K562 (cell line): ENCODE measurements at regions not wholly inside any gene's neighbourhood (a gene's known extent, or its start where the extent isn't known, plus 50 kb on each side); places are given as distances from the start of the nearest gene placed in this dataset.

Experiments
- ATAC-seq: fragments of 200-7000 bp; cut with Tn5 transposase; 3 replicates; pipeline ENCODE4 v1.9.1; 2020; ENCODE audit warnings: moderate library complexity
- BruUV-seq: library from RNA; stranded (reverse); fragments of 400-500 nt; replicated peaks from 2 replicates; lab custom pipeline; 2021; lab: Mats Ljungman, UMichigan
- CTCF ChIA-PET: fragments of 300-600 bp; formaldehyde crosslinking; extraction: SDS; loops from one replicate; lab custom pipeline; 2021; ENCODE audit warnings: low intra/inter-chr PET ratio; lab: Yijun Ruan, JAX
- POLR2A ChIA-PET: fragments of 300-600, 350-650 bp; sonication (Branson Sonifier 250); formaldehyde crosslinking; extraction: SDS; loops from one replicate; lab custom pipeline; 2021; ENCODE audit warnings: antibody characterized with exemption, inconsistent platforms; lab: Yijun Ruan, JAX
- DNase-seq, 4 experiments: peaks; one replicate each; pipeline versions ENCODE4 v3.0.0 to v3.0.0-alpha.2; 2011 to 2018; ENCODE audit warnings: low spot score in 3 of 4, mixed read lengths in 3 of 4; ENCODE audit errors: extremely low read depth in 1 of 4
- FAIRE-seq: peaks from 2 replicates; lab custom pipeline; 2011; peaks lifted over from hg19 to GRCh38; lab: Jason Lieb, UNC
- H2AFZ ChIP-seq: 2 replicates; pipeline ENCODE4 v1.6.0; 2011; ENCODE audit warnings: low read depth, low read length, control low read depth, inconsistent platforms
- H3K27ac ChIP-seq: fragments of 200-600 bp; 3 replicates; pipeline ENCODE4 v1.8.0; 2011; ENCODE audit warnings: low read depth, mild to moderate bottlenecking, control low read depth, inconsistent platforms, low read length, moderate library complexity, mixed read lengths; ENCODE audit errors: extremely low read depth
- H3K27me3 ChIP-seq, 2 experiments: fragments of 300-600 bp in 1 of 2; 2 replicates in 1 of 2; 3 replicates in 1 of 2; pipeline versions ENCODE4 v1.6.0 to v1.8.0; 2011; ENCODE audit warnings: inconsistent platforms in 2 of 2, low read length in 2 of 2, mild to moderate bottlenecking in 1 of 2, mixed read lengths in 1 of 2, moderate library complexity in 1 of 2; ENCODE audit not compliant: control insufficient read depth in 2 of 2, insufficient read depth in 2 of 2
- H3K36me3 ChIP-seq: fragments of 300-600 bp; 3 replicates; pipeline ENCODE4 v1.8.0; 2011; ENCODE audit warnings: mild to moderate bottlenecking, low read length, inconsistent platforms; ENCODE audit not compliant: control insufficient read depth, insufficient read depth
- H3K4me1 ChIP-seq, 2 experiments: fragments of 200-600 bp in 1 of 2; replicated peaks in 1 of 2; 2 replicates in 1 of 2; 3 replicates in 1 of 2; pipeline versions ENCODE4 v1.5.1 to v1.8.0; 2011; ENCODE audit warnings: inconsistent platforms in 2 of 2, low read length in 2 of 2, mild to moderate bottlenecking in 1 of 2, mixed read lengths in 1 of 2, moderate library complexity in 1 of 2; ENCODE audit not compliant: control insufficient read depth in 2 of 2, insufficient read depth in 2 of 2
- H3K4me2 ChIP-seq: 2 replicates; pipeline ENCODE4 v1.6.1; 2011; ENCODE audit warnings: low read length, control low read depth, inconsistent platforms, mixed read lengths; ENCODE audit not compliant: insufficient read depth
- H3K4me3 ChIP-seq: fragments of 200-600 bp; sonication (generic), shearing (Covaris generic); 2 replicates; pipeline ENCODE4 v1.5.1; 2016; ENCODE audit warnings: control low read depth, inconsistent platforms
- H3K79me2 ChIP-seq: fragments of 200-600 bp; 3 replicates; pipeline ENCODE4 v1.8.0; 2011; ENCODE audit warnings: low read length, inconsistent platforms; ENCODE audit not compliant: control insufficient read depth, insufficient read depth
- H3K9ac ChIP-seq, 2 experiments: 2 replicates each; pipeline versions ENCODE4 v1.6.0 to v1.6.1; 2011; ENCODE audit warnings: low read depth in 2 of 2, low read length in 2 of 2, control low read depth in 1 of 2, inconsistent platforms in 1 of 2, mild to moderate bottlenecking in 1 of 2, mixed read lengths in 1 of 2; ENCODE audit not compliant: insufficient read depth in 1 of 2
- H3K9me1 ChIP-seq: one replicate; pipeline ENCODE4 v1.6.0; 2011; ENCODE audit warnings: inconsistent platforms, mild to moderate bottlenecking, low read length, moderate library complexity; ENCODE audit not compliant: control insufficient read depth, insufficient read depth
- H3K9me3 ChIP-seq: replicated peaks from 2 replicates; pipeline ENCODE4 v1.5.1; 2011; ENCODE audit warnings: low read depth, low read length, inconsistent platforms; ENCODE audit not compliant: control insufficient read depth, insufficient read depth
- H4K20me1 ChIP-seq: replicated peaks from 2 replicates; pipeline ENCODE4 v1.6.1; 2011; ENCODE audit warnings: low read length, inconsistent platforms, mixed read lengths; ENCODE audit not compliant: control insufficient read depth, insufficient read depth
- E2F3 ChIP-seq: fragments of 250-450 bp; sonication (Bioruptor Pico); IDR thresholded peaks from 2 replicates; pipeline ENCODE4 v1.4.0; 2020; ENCODE audit warnings: mild to moderate bottlenecking
- NCOA6 ChIP-seq: fragments of 450-650 bp; IDR thresholded peaks from 2 replicates; pipeline ENCODE4 v1.6.1; 2017; ENCODE audit warnings: mild to moderate bottlenecking
- TCFL5 ChIP-seq: fragments of 250-450 bp; sonication (Bioruptor Pico); conservative IDR thresholded peaks from 2 replicates; pipeline ENCODE4 v1.6.1; 2021; ENCODE audit warnings: mild to moderate bottlenecking, moderate library complexity, matching md5 sums
- TEAD1 ChIP-seq, 2 experiments: fragments of 450-650 bp in 1 of 2; sonication (generic) in 1 of 2; formaldehyde crosslinking; IDR thresholded peaks; 2 replicates each; pipeline versions ENCODE4 v1.4.0 to v1.8.0; 2020 to 2022; ENCODE audit warnings: mild to moderate bottlenecking in 2 of 2, missing genetic modification reagents in 1 of 2
- ZNF511 ChIP-seq: sonication (generic); formaldehyde crosslinking; IDR thresholded peaks from 2 replicates; pipeline ENCODE4 v1.8.0; 2022; ENCODE audit warnings: mild to moderate bottlenecking, missing genetic modification reagents
- WGBS: fragments of 100-300 bp; shearing (Covaris generic); methylation state at CpG from one replicate; pipeline ENCODE4 v1.1.6; 2016; ENCODE audit warnings: low coverage, mixed read lengths; ENCODE audit not compliant: insufficient coverage; ENCODE audit errors: missing lambda C conversion rate; 5-methylcytosine and 5-hydroxymethylcytosine counted together
- in situ Hi-C: fragments of 300-500 bp; cut with MboI; formaldehyde crosslinking; loops from 4 replicates; pipeline ENCODE4 v1.15.0; 2018; ENCODE audit warnings: inconsistent platforms, mixed read lengths
- intact Hi-C: fragments of 100-400 bp; cut with micrococcal nuclease; formaldehyde crosslinking; loops from 2 replicates; pipeline ENCODE4 v1.14.2; 2022
- TF ChIP-seq, protein P1 (sequence below): conservative IDR thresholded peaks from 2 replicates; pipeline ENCODE4 v1.6.1; 2011; ENCODE audit warnings: low read depth, mild to moderate bottlenecking, low read length; ENCODE audit not compliant: control insufficient read depth
- TF ChIP-seq, protein P2 (sequence below), 2 experiments: fragments of 150-350 bp in 1 of 2; IDR thresholded peaks; 2 replicates each; pipeline ENCODE4 v1.6.1; 2012 to 2016; ENCODE audit warnings: low read depth in 2 of 2, low read length in 2 of 2, mild to moderate bottlenecking in 1 of 2, moderate library complexity in 1 of 2
- TF ChIP-seq, protein P3 (sequence below): fragments of 250-450 bp; sonication (Bioruptor Pico); IDR thresholded peaks from 2 replicates; pipeline ENCODE4 v1.4.0; 2020; ENCODE audit warnings: mild to moderate bottlenecking, moderate library complexity
- TF ChIP-seq, protein P4 (sequence below): sonication (generic); formaldehyde crosslinking; IDR thresholded peaks from 2 replicates; pipeline ENCODE4 v1.8.0; 2022; ENCODE audit warnings: mild to moderate bottlenecking, missing genetic modification reagents

GRCh38 chr1:90558754-90559378, 158.2 kb downstream of the BARHL2 start:
- no peaks in the 10 kb centered on the region for H3K9me3 ChIP-seq
- FAIRE-seq (no peak), DNase-seq (no peak), ATAC-seq (no peak)
- H3K9me1 ChIP-seq, result no peaks in the 10 kb centered on the region
- ChIA-PET CTCF (no interaction called here), POLR2A (no interaction called here)
- H2AFZ ChIP-seq, result no peak overlapping the region
- H3K36me3 ChIP-seq, result no peaks in the 10 kb centered on the region
- peaks cover 0 to 7% of the 10 kb centered on the region in 2 experiments; a peak in 2 of 5 replicates for H3K4me1 ChIP-seq
- no peaks in the 10 kb centered on the region; a peak in 1 of 5 replicates for H3K27me3 ChIP-seq
- H3K4me2 ChIP-seq, result no peak overlapping the region
- intact Hi-C loops (no loop called here), in situ Hi-C loops (no loop called here)
- no peaks in the 10 kb centered on the region for H3K79me2 ChIP-seq
- no peak overlapping the region for H3K4me3 ChIP-seq
- H3K27ac ChIP-seq, result no peak overlapping the region
- H3K9ac ChIP-seq, result no peak overlapping the region
- 2% methylated on average over 6 of the region's 6 CpGs for WGBS
- no peaks in the 10 kb centered on the region for H4K20me1 ChIP-seq
- no TSS peak for BruUV-seq
- TF ChIP-seq TCFL5, result no peak
- TF ChIP-seq, protein P1, sequence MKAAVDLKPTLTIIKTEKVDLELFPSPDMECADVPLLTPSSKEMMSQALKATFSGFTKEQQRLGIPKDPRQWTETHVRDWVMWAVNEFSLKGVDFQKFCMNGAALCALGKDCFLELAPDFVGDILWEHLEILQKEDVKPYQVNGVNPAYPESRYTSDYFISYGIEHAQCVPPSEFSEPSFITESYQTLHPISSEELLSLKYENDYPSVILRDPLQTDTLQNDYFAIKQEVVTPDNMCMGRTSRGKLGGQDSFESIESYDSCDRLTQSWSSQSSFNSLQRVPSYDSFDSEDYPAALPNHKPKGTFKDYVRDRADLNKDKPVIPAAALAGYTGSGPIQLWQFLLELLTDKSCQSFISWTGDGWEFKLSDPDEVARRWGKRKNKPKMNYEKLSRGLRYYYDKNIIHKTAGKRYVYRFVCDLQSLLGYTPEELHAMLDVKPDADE, result no peak
- TF ChIP-seq, protein P2, sequence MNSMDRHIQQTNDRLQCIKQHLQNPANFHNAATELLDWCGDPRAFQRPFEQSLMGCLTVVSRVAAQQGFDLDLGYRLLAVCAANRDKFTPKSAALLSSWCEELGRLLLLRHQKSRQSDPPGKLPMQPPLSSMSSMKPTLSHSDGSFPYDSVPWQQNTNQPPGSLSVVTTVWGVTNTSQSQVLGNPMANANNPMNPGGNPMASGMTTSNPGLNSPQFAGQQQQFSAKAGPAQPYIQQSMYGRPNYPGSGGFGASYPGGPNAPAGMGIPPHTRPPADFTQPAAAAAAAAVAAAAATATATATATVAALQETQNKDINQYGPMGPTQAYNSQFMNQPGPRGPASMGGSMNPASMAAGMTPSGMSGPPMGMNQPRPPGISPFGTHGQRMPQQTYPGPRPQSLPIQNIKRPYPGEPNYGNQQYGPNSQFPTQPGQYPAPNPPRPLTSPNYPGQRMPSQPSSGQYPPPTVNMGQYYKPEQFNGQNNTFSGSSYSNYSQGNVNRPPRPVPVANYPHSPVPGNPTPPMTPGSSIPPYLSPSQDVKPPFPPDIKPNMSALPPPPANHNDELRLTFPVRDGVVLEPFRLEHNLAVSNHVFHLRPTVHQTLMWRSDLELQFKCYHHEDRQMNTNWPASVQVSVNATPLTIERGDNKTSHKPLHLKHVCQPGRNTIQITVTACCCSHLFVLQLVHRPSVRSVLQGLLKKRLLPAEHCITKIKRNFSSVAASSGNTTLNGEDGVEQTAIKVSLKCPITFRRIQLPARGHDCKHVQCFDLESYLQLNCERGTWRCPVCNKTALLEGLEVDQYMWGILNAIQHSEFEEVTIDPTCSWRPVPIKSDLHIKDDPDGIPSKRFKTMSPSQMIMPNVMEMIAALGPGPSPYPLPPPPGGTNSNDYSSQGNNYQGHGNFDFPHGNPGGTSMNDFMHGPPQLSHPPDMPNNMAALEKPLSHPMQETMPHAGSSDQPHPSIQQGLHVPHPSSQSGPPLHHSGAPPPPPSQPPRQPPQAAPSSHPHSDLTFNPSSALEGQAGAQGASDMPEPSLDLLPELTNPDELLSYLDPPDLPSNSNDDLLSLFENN (IDR thresholded peaks at IDR 0.05; ENCODE audit: low read depth in 2 of 2, low read length in 2 of 2), result no peak
- no peak for TF ChIP-seq TEAD1 (CRISPR knock-in tag; IDR thresholded peaks at IDR 0.05)
- no peak for TF ChIP-seq ZNF511 (CRISPR knock-in tag)
- no peak for TF ChIP-seq NCOA6
- TF ChIP-seq, protein P3, sequence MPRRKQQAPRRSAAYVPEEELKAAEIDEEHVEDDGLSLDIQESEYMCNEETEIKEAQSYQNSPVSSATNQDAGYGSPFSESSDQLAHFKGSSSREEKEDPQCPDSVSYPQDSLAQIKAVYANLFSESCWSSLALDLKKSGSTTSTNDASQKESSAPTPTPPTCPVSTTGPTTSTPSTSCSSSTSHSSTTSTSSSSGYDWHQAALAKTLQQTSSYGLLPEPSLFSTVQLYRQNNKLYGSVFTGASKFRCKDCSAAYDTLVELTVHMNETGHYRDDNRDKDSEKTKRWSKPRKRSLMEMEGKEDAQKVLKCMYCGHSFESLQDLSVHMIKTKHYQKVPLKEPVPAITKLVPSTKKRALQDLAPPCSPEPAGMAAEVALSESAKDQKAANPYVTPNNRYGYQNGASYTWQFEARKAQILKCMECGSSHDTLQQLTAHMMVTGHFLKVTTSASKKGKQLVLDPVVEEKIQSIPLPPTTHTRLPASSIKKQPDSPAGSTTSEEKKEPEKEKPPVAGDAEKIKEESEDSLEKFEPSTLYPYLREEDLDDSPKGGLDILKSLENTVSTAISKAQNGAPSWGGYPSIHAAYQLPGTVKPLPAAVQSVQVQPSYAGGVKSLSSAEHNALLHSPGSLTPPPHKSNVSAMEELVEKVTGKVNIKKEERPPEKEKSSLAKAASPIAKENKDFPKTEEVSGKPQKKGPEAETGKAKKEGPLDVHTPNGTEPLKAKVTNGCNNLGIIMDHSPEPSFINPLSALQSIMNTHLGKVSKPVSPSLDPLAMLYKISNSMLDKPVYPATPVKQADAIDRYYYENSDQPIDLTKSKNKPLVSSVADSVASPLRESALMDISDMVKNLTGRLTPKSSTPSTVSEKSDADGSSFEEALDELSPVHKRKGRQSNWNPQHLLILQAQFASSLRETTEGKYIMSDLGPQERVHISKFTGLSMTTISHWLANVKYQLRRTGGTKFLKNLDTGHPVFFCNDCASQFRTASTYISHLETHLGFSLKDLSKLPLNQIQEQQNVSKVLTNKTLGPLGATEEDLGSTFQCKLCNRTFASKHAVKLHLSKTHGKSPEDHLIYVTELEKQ (CRISPR knock-in tag), result no peak
- TF ChIP-seq, protein P4, sequence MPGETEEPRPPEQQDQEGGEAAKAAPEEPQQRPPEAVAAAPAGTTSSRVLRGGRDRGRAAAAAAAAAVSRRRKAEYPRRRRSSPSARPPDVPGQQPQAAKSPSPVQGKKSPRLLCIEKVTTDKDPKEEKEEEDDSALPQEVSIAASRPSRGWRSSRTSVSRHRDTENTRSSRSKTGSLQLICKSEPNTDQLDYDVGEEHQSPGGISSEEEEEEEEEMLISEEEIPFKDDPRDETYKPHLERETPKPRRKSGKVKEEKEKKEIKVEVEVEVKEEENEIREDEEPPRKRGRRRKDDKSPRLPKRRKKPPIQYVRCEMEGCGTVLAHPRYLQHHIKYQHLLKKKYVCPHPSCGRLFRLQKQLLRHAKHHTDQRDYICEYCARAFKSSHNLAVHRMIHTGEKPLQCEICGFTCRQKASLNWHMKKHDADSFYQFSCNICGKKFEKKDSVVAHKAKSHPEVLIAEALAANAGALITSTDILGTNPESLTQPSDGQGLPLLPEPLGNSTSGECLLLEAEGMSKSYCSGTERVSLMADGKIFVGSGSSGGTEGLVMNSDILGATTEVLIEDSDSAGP (CRISPR knock-in tag), result no peak
- no peak for TF ChIP-seq E2F3 (CRISPR knock-in tag)
